ENCODE measurements at regions not wholly inside any gene's neighbourhood (a gene's known extent, or its start where the extent isn't known, plus 50 kb on each side); places are given as distances from the start of the nearest gene placed in this dataset.

DNA sequence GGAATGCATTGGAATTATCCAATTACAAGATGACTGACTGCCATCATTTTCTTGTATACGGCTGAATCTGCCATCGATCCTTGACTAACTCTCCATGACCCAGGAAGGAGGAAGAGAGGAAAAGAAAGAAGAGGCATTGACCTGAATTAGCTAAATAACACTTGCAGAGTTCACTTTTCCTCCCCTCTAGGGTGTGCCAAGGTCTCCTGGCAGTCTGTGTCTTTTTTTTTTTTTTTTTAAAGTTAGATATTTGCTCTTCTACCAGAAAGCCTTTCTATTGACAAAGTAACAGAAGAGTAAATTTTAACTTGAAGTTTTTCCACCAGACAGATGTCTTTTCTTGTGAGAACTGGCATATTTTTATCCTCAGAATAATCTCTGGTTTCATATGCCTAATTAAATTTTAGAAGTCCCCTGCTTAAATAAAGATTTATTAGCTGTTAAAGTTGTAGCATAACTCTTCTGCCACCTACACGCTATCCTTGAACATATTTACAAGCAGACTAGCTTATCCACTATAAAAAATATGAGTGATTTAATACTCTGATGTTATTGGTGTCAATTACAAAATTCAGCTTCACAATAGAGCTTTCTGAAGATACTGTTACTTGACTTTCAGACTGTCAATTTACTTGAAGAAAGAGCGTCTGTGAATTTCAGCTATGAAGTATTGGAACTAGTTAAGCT, 171.7 kb upstream of the ETAA1 start:
- Mint-ChIP-seq H3K9me3 (ENCODE audit: unreplicated experiment) (no peaks in the 10 kb centered on the region), H3K4me1 (ENCODE audit: insufficient read depth, unreplicated experiment) (no peaks in the 10 kb centered on the region), H3K27me3 (ENCODE audit: insufficient read depth, unreplicated experiment) (no peaks in the 10 kb centered on the region), H3K36me3 (ENCODE audit: insufficient read depth, unreplicated experiment) (no peaks in the 10 kb centered on the region), H3K27ac (ENCODE audit: low read depth, unreplicated experiment) (no peak overlapping the region), H3K4me3 (ENCODE audit: unreplicated experiment) (no peak overlapping the region)
- no peak for TF ChIP-seq CTCF (IDR thresholded peaks at IDR 0.05; ENCODE audit: unreplicated experiment)
- CTCF ChIA-PET = interaction anchor here (1.1 kb wide), 1 partner anchor 9 kb away, joined by 3 read pairs; no protein-coding TSS in a partner anchor
- POLR2A ChIA-PET = no interaction called here
- intact Hi-C loops (cut with micrococcal nuclease) = no loop called here
- DNase-seq (ENCODE audit: unreplicated experiment) = no peak
- BruUV-seq (replicated peaks) = no TSS peak

- no TSS peak for BruUV-seq (replicated peaks)
- intact Hi-C loops (cut with micrococcal nuclease) = loop anchor here (5.0 kb wide), 3 partner anchors 652 to 1217 kb away; no protein-coding TSS in a partner anchor
- TF ChIP-seq CTCF (IDR thresholded peaks at IDR 0.05; ENCODE audit: unreplicated experiment) = no peak
- Mint-ChIP-seq H3K4me3 (ENCODE audit: unreplicated experiment) (no peak overlapping the region), H3K27me3 (ENCODE audit: insufficient read depth, unreplicated experiment) (no peaks in the 10 kb centered on the region), H3K9me3 (ENCODE audit: unreplicated experiment) (no peaks in the 10 kb centered on the region), H3K36me3 (ENCODE audit: insufficient read depth, unreplicated experiment) (no peaks in the 10 kb centered on the region), H3K27ac (ENCODE audit: low read depth, unreplicated experiment) (no peak overlapping the region), H3K4me1 (ENCODE audit: insufficient read depth, unreplicated experiment) (no peaks in the 10 kb centered on the region)
- DNase-seq (ENCODE audit: unreplicated experiment) = no peak
- CTCF ChIA-PET = interaction anchor here (1.1 kb wide), 1 partner anchor 395 kb away, joined by 3 read pairs; no protein-coding TSS in a partner anchor
- POLR2A ChIA-PET = no interaction called here
These were observed 167.4 kb upstream of the ETAA1 start for GRCh38 chr2:67229706-67230105.

DNA sequence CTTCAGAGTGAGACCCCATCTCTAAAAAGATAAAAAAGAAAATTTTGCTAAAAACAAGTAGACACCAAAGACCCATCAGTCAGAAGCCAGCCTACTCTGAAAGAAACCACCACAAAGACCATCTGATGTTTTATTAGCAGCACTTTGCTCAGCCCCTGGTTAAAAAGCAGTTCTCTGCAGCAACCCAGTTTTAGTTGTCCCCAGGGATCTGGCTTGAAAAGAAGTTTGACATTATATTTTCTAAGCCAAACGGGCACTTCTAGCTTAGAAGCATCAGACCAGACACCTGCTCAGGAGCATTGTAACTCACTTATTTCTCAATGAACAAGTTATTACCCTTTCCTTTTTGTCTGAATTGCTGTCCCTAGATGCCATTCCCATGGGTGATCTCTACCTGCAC, 164.2 kb upstream of the ETAA1 start:
- BruUV-seq (replicated peaks) = no TSS peak
- intact Hi-C loops (cut with micrococcal nuclease) = loop anchor here (5.0 kb wide), 3 partner anchors 656 to 1221 kb away; no protein-coding TSS in a partner anchor
- TF ChIP-seq CTCF (IDR thresholded peaks at IDR 0.05; ENCODE audit: unreplicated experiment) = no peak

DNA sequence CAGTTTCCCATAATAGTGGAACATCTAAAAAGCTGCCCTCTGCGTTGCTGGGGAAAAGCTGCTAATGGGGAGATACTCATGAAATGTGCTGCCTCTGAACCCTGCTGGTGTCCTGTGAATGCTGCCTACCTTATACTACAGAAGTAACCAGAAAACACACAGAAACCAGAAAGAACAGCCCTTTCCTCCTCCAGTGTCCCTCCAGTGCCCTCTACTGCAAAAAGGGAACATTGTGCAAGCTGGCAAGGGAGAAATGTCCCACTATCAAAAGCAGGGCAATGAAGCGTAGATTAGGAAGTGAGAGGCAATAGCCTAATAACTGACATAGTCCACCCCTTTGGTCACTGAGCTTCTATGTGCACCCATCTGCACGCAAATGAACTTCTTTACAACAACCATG, 162.7 kb upstream of the ETAA1 start:
- ChIA-PET POLR2A (interaction anchor here (0.5 to 2.0 kb wide), 7 partner anchors 21 to 801 kb away, joined by 3 to 6 read pairs (median 4); no protein-coding TSS in a partner anchor), CTCF (interaction anchor here (0.6 to 2.0 kb wide), 15 partner anchors 12 to 1185 kb away, joined by 3 to 6 read pairs (median 3); partner anchors contain the start of gene MEIS1)
- Mint-ChIP-seq H3K36me3 (ENCODE audit: insufficient read depth, unreplicated experiment) (no peaks in the 10 kb centered on the region), H3K4me1 (ENCODE audit: insufficient read depth, unreplicated experiment) (no peaks in the 10 kb centered on the region), H3K27me3 (ENCODE audit: insufficient read depth, unreplicated experiment) (no peaks in the 10 kb centered on the region), H3K9me3 (ENCODE audit: unreplicated experiment) (no peaks in the 10 kb centered on the region), H3K4me3 (ENCODE audit: unreplicated experiment) (no peak overlapping the region), H3K27ac (ENCODE audit: low read depth, unreplicated experiment) (no peak overlapping the region)
- peak; percentile 38 for TF ChIP-seq CTCF (IDR thresholded peaks at IDR 0.05; ENCODE audit: unreplicated experiment)
- DNase-seq (ENCODE audit: unreplicated experiment) = peak; percentile 16
- intact Hi-C loops (cut with micrococcal nuclease) = loop anchor here (5.0 kb wide), 3 partner anchors 657 to 1222 kb away; no protein-coding TSS in a partner anchor
- no TSS peak for BruUV-seq (replicated peaks)

More for the DNA sequence above, 164.2 kb upstream of the ETAA1 start:
- Mint-ChIP-seq H3K4me3 (ENCODE audit: unreplicated experiment) (no peak overlapping the region), H3K36me3 (ENCODE audit: insufficient read depth, unreplicated experiment) (no peaks in the 10 kb centered on the region), H3K9me3 (ENCODE audit: unreplicated experiment) (no peaks in the 10 kb centered on the region), H3K27ac (ENCODE audit: low read depth, unreplicated experiment) (no peak overlapping the region), H3K4me1 (ENCODE audit: insufficient read depth, unreplicated experiment) (no peaks in the 10 kb centered on the region), H3K27me3 (ENCODE audit: insufficient read depth, unreplicated experiment) (no peaks in the 10 kb centered on the region)
- POLR2A ChIA-PET = no interaction called here
- DNase-seq (ENCODE audit: unreplicated experiment) = no peak
- CTCF ChIA-PET = interaction anchor here (1.1 kb wide), 1 partner anchor 804 kb away, joined by 3 read pairs; no protein-coding TSS in a partner anchor

Measured in MCF 10A (cell line).